ENCODE measurements at regions not wholly inside any gene's neighbourhood (a gene's known extent, or its start where the extent isn't known, plus 50 kb on each side); places are given as distances from the start of the nearest gene placed in this dataset.

GRCh38 chr9:106503759-106504158 lies 359.2 kb upstream of the ZNF462 start:
- Histone ChIP-seq H3K4me3 (ENCODE audit: low read depth in 1 of 3, low read length in 3 of 3) (no peak overlapping the region), H3K27ac (ENCODE audit: low read depth in 1 of 2, low read length in 2 of 2) (no peak overlapping the region), H3K27me3 (ENCODE audit: control insufficient read depth in 4 of 4, insufficient read depth in 4 of 4, low read length in 3 of 4) (no peaks in the 10 kb centered on the region), H3K9me3 (ENCODE audit: control insufficient read depth in 4 of 4, low read length in 3 of 4) (no peaks in the 10 kb centered on the region), H3K9ac (ENCODE audit: low read depth in 1 of 2, low read length in 2 of 2) (no peak overlapping the region), H3K4me1 (ENCODE audit: control insufficient read depth in 4 of 4, insufficient read depth in 4 of 4, low read length in 3 of 4) (no peaks in the 10 kb centered on the region), H3K36me3 (ENCODE audit: control insufficient read depth in 4 of 4, insufficient read depth in 3 of 4, low read depth in 1 of 4, low read length in 3 of 4) (no peaks in the 10 kb centered on the region)
- DNase-seq (ENCODE audit: low spot score), result no peak
- TF ChIP-seq, protein P1, sequence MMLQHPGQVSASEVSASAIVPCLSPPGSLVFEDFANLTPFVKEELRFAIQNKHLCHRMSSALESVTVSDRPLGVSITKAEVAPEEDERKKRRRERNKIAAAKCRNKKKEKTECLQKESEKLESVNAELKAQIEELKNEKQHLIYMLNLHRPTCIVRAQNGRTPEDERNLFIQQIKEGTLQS (IDR thresholded peaks at IDR 0.05), result no peak
- WGBS, result 88% methylated on average over 5 of the region's 5 CpGs

- Histone ChIP-seq H3K27ac (ENCODE audit: low read depth in 1 of 2, low read length in 2 of 2) (no peak overlapping the region), H3K4me1 (ENCODE audit: control insufficient read depth in 4 of 4, insufficient read depth in 4 of 4, low read length in 3 of 4) (no peaks in the 10 kb centered on the region), H3K9ac (ENCODE audit: low read depth in 1 of 2, low read length in 2 of 2) (no peak overlapping the region), H3K36me3 (ENCODE audit: control insufficient read depth in 4 of 4, insufficient read depth in 3 of 4, low read depth in 1 of 4, low read length in 3 of 4) (no peaks in the 10 kb centered on the region), H3K4me3 (ENCODE audit: low read depth in 1 of 3, low read length in 3 of 3) (no peak overlapping the region), H3K9me3 (ENCODE audit: control insufficient read depth in 4 of 4, low read length in 3 of 4) (no peaks in the 10 kb centered on the region), H3K27me3 (ENCODE audit: control insufficient read depth in 4 of 4, insufficient read depth in 4 of 4, low read length in 3 of 4) (no peaks in the 10 kb centered on the region)
- WGBS, result 82% methylated on average over 2 of the region's 2 CpGs
- no peak for DNase-seq (ENCODE audit: low spot score)
- TF ChIP-seq TAF1 (conservative IDR thresholded peaks at IDR 0.05) (no peak), HNF4G (IDR thresholded peaks at IDR 0.05) (no peak), RAD21 (IDR thresholded peaks at IDR 0.05) (no peak), MAX (IDR thresholded peaks at IDR 0.05) (no peak), JUND (IDR thresholded peaks at IDR 0.05) (no peak), HNF4A (conservative IDR thresholded peaks at IDR 0.05) (no peak), GABPA (IDR thresholded peaks at IDR 0.05 in 1 of 2, conservative IDR thresholded peaks at IDR 0.05 in 1 of 2) (no peak), FOXA2 (IDR thresholded peaks at IDR 0.05) (no peak), SP1 (IDR thresholded peaks at IDR 0.05) (no peak), RXRA (IDR thresholded peaks at IDR 0.05) (no peak), REST (IDR thresholded peaks at IDR 0.05) (no peak), FOXA1 (IDR thresholded peaks at IDR 0.05) (no peak)
- TF ChIP-seq, protein P2, sequence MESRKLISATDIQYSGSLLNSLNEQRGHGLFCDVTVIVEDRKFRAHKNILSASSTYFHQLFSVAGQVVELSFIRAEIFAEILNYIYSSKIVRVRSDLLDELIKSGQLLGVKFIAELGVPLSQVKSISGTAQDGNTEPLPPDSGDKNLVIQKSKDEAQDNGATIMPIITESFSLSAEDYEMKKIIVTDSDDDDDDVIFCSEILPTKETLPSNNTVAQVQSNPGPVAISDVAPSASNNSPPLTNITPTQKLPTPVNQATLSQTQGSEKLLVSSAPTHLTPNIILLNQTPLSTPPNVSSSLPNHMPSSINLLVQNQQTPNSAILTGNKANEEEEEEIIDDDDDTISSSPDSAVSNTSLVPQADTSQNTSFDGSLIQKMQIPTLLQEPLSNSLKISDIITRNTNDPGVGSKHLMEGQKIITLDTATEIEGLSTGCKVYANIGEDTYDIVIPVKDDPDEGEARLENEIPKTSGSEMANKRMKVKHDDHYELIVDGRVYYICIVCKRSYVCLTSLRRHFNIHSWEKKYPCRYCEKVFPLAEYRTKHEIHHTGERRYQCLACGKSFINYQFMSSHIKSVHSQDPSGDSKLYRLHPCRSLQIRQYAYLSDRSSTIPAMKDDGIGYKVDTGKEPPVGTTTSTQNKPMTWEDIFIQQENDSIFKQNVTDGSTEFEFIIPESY (IDR thresholded peaks at IDR 0.05), result no peak
- TF ChIP-seq, protein P3, sequence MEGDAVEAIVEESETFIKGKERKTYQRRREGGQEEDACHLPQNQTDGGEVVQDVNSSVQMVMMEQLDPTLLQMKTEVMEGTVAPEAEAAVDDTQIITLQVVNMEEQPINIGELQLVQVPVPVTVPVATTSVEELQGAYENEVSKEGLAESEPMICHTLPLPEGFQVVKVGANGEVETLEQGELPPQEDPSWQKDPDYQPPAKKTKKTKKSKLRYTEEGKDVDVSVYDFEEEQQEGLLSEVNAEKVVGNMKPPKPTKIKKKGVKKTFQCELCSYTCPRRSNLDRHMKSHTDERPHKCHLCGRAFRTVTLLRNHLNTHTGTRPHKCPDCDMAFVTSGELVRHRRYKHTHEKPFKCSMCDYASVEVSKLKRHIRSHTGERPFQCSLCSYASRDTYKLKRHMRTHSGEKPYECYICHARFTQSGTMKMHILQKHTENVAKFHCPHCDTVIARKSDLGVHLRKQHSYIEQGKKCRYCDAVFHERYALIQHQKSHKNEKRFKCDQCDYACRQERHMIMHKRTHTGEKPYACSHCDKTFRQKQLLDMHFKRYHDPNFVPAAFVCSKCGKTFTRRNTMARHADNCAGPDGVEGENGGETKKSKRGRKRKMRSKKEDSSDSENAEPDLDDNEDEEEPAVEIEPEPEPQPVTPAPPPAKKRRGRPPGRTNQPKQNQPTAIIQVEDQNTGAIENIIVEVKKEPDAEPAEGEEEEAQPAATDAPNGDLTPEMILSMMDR (IDR thresholded peaks at IDR 0.05; ENCODE audit: low read depth, low read length, missing input control), result no peak
Measured at GRCh38 chr9:106526716-106527204, 336.2 kb upstream of the ZNF462 start.

Measured in liver (tissue), 8 donors.